Activated CD8-positive, alpha-beta memory T cell treated with anti-CD3 and anti-CD28 coated beads, Interleukin-2, amount 50 U/mL, for 24 hours (primary cell): ENCODE measurements at regions not wholly inside any gene's neighbourhood (a gene's known extent, or its start where the extent isn't known, plus 50 kb on each side); places are given as distances from the start of the nearest gene placed in this dataset.

Experiments used
- DNase-seq: peaks from one replicate; pipeline ENCODE4 v3.0.0-alpha.2; 2020; ENCODE audit errors: extremely low read depth

- no peak for DNase-seq
Observed at GRCh38 chr17:65405563-65405962, 155.9 kb downstream of the AXIN2 start.

GRCh38 chr17:65404761-65405160, 156.7 kb downstream of the AXIN2 start:
- no peak for DNase-seq

GRCh38 chr17:65403626-65404025, 157.8 kb downstream of the AXIN2 start:
- no peak for DNase-seq

GRCh38 chr17:65402513-65403496, 158.6 kb downstream of the AXIN2 start:
- no peak for DNase-seq

- no peak for DNase-seq
Observed at GRCh38 chr17:65401561-65401960, 159.9 kb downstream of the AXIN2 start.

- no peak for DNase-seq
Observed at GRCh38 chr17:65400701-65401100, 160.7 kb downstream of the AXIN2 start.

- no peak for DNase-seq
Observed at GRCh38 chr17:65398040-65398787, 163.2 kb downstream of the AXIN2 start.

GRCh38 chr17:65395924-65396323, 165.5 kb downstream of the AXIN2 start:
- no peak for DNase-seq

- no peak for DNase-seq
Observed at GRCh38 chr17:65394811-65395472, 166.5 kb downstream of the AXIN2 start.

- DNase-seq, result no peak
Observed at GRCh38 chr17:65393514-65393913, 167.9 kb downstream of the AXIN2 start.

- no peak for DNase-seq
Observed at GRCh38 chr17:65389949-65390348, 171.5 kb downstream of the AXIN2 start.

GRCh38 chr17:65389426-65389825, 172.0 kb downstream of the AXIN2 start:
- no peak for DNase-seq

- DNase-seq, result no peak
Observed at GRCh38 chr17:65388911-65389310, 172.5 kb downstream of the AXIN2 start.

GRCh38 chr17:65387322-65387721, 174.1 kb downstream of the AXIN2 start:
- DNase-seq, result no peak

GRCh38 chr17:65385726-65386125, 175.7 kb downstream of the AXIN2 start:
- no peak for DNase-seq

- no peak for DNase-seq
Observed at GRCh38 chr17:65385071-65385470, 176.4 kb downstream of the AXIN2 start.

- DNase-seq, result no peak
Observed at GRCh38 chr17:65381152-65381551, 180.3 kb downstream of the AXIN2 start.

- no peak for DNase-seq
Observed at GRCh38 chr17:65374966-65375365, 186.5 kb downstream of the AXIN2 start.

- no peak for DNase-seq
Observed at GRCh38 chr17:65371702-65372101, 189.7 kb downstream of the AXIN2 start.

- DNase-seq, result no peak
Observed at GRCh38 chr17:65370669-65371131, 190.7 kb downstream of the AXIN2 start.

GRCh38 chr17:65368341-65368740, 193.1 kb downstream of the AXIN2 start:
- no peak for DNase-seq
